Fibroblast of villous mesenchyme (primary cell): ENCODE measurements at regions not wholly inside any gene's neighbourhood (a gene's known extent, or its start where the extent isn't known, plus 50 kb on each side); places are given as distances from the start of the nearest gene placed in this dataset.
A peak's percentile ranks its signal among the peaks of the same experiment; 100 is the strongest.

Source experiments
- DNase-seq: peaks from one replicate; pipeline ENCODE4 v3.0.0-alpha.2; 2010; ENCODE audit warnings: low read depth
- H3K4me3 ChIP-seq: 2 replicates; pipeline ENCODE4 v1.5.1; 2011; ENCODE audit warnings: low read depth, mild to moderate bottlenecking, low read length
- CTCF ChIP-seq: IDR thresholded peaks from 2 replicates; pipeline ENCODE4 v1.5.1; 2012; ENCODE audit warnings: low read depth, mild to moderate bottlenecking, low read length; ENCODE audit not compliant: insufficient read depth

GRCh38 chr15:39392469-39393047, 188.3 kb upstream of the THBS1 start:
- DNase-seq = peak; percentile 54
- no peak overlapping the region for H3K4me3 ChIP-seq
- TF ChIP-seq CTCF = no peak

GRCh38 chr15:39393575-39394335, 187.1 kb upstream of the THBS1 start:
- TF ChIP-seq CTCF = no peak
- no peak overlapping the region for H3K4me3 ChIP-seq
- DNase-seq = no peak

GRCh38 chr15:39394496-39394895, 186.4 kb upstream of the THBS1 start:
- no peak for DNase-seq
- no peak for TF ChIP-seq CTCF

GRCh38 chr15:39396979-39397615, 183.8 kb upstream of the THBS1 start:
- no peak for DNase-seq

More at GRCh38 chr15:39394496-39394895, 186.4 kb upstream of the THBS1 start:
- H3K4me3 ChIP-seq = no peak overlapping the region

GRCh38 chr15:39397883-39398282, 183.0 kb upstream of the THBS1 start:
- TF ChIP-seq CTCF = no peak
- H3K4me3 ChIP-seq = no peak overlapping the region
- DNase-seq = no peak

More at GRCh38 chr15:39396979-39397615, 183.8 kb upstream of the THBS1 start:
- TF ChIP-seq CTCF = no peak
- no peak overlapping the region for H3K4me3 ChIP-seq

- TF ChIP-seq CTCF = no peak
- no peak for DNase-seq
- no peak overlapping the region for H3K4me3 ChIP-seq
These were observed 181.3 kb upstream of the THBS1 start for GRCh38 chr15:39399600-39399999.
